Thyroid gland (tissue), 4 donors: ENCODE measurements at regions not wholly inside any gene's neighbourhood (a gene's known extent, or its start where the extent isn't known, plus 50 kb on each side); places are given as distances from the start of the nearest gene placed in this dataset.

ENCODE experiments used
- POLR2A ChIP-seq, 2 donors: fragments of 450-650 bp; IDR thresholded peaks; one replicate each; pipeline ENCODE4 v1.6.1; 2017; ENCODE audit warnings: antibody characterized with exemption in 2 of 2, mild to moderate bottlenecking in 2 of 2, moderate library complexity in 1 of 2
- TF ChIP-seq, protein P1 (sequence below), 6 experiments: fragments of 200-600 bp in 3 of 6; fragments of 450-650 bp in 3 of 6; sonication (generic) in 3 of 6; IDR thresholded peaks; one replicate each; pipeline ENCODE4 v1.5.1; 2016 to 2019; ENCODE audit warnings: antibody characterized with exemption in 6 of 6, mild to moderate bottlenecking in 2 of 6, inconsistent platforms in 1 of 6, moderate library complexity in 1 of 6

DNA sequence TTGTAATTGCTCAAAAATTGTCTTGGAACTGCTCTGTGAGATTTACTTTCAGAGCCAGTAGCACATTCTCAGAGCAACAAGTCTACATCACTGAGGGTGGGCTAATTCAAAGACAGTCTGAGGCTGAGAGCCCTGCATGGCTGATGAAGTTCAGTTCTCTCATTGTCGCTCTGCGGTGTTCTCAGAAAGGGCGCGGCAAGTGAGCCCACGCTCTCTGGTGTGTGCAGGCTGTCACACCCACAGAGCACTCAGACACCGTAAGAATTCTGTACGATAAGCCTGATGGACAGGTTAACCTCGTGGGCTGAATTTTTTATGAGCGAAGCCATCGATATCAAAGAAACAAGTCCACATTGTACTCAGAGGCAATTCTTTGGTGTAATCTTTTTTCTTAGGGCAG is 557.8 kb downstream of the HACE1 start:
- TF ChIP-seq, protein P1, sequence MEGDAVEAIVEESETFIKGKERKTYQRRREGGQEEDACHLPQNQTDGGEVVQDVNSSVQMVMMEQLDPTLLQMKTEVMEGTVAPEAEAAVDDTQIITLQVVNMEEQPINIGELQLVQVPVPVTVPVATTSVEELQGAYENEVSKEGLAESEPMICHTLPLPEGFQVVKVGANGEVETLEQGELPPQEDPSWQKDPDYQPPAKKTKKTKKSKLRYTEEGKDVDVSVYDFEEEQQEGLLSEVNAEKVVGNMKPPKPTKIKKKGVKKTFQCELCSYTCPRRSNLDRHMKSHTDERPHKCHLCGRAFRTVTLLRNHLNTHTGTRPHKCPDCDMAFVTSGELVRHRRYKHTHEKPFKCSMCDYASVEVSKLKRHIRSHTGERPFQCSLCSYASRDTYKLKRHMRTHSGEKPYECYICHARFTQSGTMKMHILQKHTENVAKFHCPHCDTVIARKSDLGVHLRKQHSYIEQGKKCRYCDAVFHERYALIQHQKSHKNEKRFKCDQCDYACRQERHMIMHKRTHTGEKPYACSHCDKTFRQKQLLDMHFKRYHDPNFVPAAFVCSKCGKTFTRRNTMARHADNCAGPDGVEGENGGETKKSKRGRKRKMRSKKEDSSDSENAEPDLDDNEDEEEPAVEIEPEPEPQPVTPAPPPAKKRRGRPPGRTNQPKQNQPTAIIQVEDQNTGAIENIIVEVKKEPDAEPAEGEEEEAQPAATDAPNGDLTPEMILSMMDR (IDR thresholded peaks at IDR 0.05): no peak
- TF ChIP-seq POLR2A (IDR thresholded peaks at IDR 0.05): no peak
